ENCODE measurements at regions not wholly inside any gene's neighbourhood (a gene's known extent, or its start where the extent isn't known, plus 50 kb on each side); places are given as distances from the start of the nearest gene placed in this dataset.

DNA sequence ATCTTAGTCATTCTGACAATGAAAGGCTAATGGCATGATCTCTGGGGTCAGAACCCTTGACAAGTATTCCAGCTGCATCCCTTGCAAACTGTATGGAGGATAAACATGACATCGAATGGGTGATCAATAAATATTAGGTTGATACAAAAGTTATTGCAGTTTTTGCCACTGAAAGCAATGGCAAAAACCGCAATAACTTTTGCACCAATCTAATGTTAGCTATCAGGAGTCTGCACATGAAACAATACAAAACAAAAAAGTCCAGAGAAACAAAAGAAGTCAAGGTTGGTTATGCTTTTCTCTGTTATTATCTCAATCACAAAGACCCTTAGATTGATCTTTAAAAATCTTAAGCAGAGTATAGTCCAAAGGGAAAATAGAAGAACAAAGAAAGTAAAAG, 292.7 kb downstream of the DUSP10 start:
- Histone ChIP-seq H3K9me3 (ENCODE audit: low read depth) (no peaks in the 10 kb centered on the region), H3K9me2 (ENCODE audit: insufficient read depth) (0 out of 2 replicates have a peak, but pooled peaks cover 2% of the 10 kb centered on the region), H3K9ac (no peak overlapping the region), H3K4me3 (no peak overlapping the region), H3K4me2 (ENCODE audit: unreplicated experiment) (no peak overlapping the region), H3K4me1 (ENCODE audit: insufficient read depth) (peaks cover 16% of the 10 kb centered on the region), H3K79me2 (ENCODE audit: insufficient read depth) (no peaks in the 10 kb centered on the region), H4K20me1 (ENCODE audit: insufficient read depth) (no peaks in the 10 kb centered on the region), H2AFZ (peak overlapping the region; percentile 40; the same call in 1 of the 2 replicates), H3F3A (ENCODE audit: insufficient read depth) (peaks cover 27% of the 10 kb centered on the region), H3K27ac (peak overlapping the region; percentile 53; the same call in 1 of the 2 replicates), H3K36me3 (ENCODE audit: low read depth) (no peaks in the 10 kb centered on the region), H3K27me3 (replicated peaks; ENCODE audit: insufficient read depth) (no peaks in the 10 kb centered on the region)
- in situ Hi-C loops (cut with MboI), result no loop called here
- no peak for DNase-seq
- TF ChIP-seq EZH2phosphoT487 (IDR thresholded peaks at IDR 0.05; ENCODE audit: insufficient read depth, low read depth) (no peak), EZH2 (IDR thresholded peaks at IDR 0.05; ENCODE audit: insufficient read depth, poor library complexity, severe bottlenecking) (no peak)
- 71 to 82% methylated on average over 2 of the region's 2 CpGs for WGBS, 2 experiments (ENCODE audit: low coverage in 1 of 2, low lambda C conversion rate in 2 of 2, missing lambda C conversion rate in 2 of 2)

DNA sequence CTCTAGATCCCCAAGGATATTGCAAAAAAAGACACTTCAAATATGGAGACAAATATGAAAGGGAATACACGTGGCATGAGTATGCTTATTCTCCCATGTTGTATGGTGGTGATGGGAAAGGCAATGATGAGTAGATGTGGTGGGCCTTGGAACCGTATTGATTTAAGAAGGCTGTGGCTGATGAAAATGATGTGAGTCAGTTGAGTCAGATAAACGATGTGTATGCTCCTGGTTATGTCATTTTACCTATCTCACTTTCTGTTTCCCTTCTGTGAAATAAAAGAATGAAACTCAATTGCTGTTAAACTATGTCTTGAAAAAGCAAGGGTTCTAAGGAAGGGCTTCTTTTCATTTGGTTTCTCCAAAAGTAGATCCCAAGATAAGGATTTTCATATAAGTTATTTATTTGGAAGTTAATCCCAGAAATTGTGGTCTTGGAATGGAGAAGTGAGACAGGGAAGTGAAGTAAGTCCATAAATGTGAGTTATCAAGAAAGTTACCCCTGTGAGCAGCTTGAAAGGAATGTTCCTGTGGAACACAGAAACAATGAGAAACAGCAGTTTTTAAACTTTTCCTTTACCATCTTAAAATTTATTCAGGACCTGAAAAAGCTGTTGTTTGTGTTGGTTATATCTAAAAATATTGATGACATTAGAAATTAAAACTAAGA, 292.0 kb downstream of the DUSP10 start:
- peak; percentile 64 for DNase-seq
- WGBS, 2 experiments (ENCODE audit: low coverage in 1 of 2, low lambda C conversion rate in 2 of 2, missing lambda C conversion rate in 2 of 2), result 24 to 26% methylated on average over 3 of the region's 3 CpGs
- peak overlapping the region; percentile 12; the same call in 1 of the 2 replicates for H3K9ac ChIP-seq
- in situ Hi-C loops (cut with MboI), result no loop called here
- H3K4me2 ChIP-seq (ENCODE audit: unreplicated experiment), result peak overlapping the region; percentile 65
- H3K4me3 ChIP-seq, result peak overlapping the region; percentile 41
- no peaks in the 10 kb centered on the region for H3K79me2 ChIP-seq (ENCODE audit: insufficient read depth)
- no peaks in the 10 kb centered on the region for H4K20me1 ChIP-seq (ENCODE audit: insufficient read depth)
- H3K36me3 ChIP-seq (ENCODE audit: low read depth), result no peaks in the 10 kb centered on the region
- 0 out of 2 replicates have a peak, but pooled peaks cover 2% of the 10 kb centered on the region for H3K9me2 ChIP-seq (ENCODE audit: insufficient read depth)
- peak overlapping the region; percentile 53 for H3K27ac ChIP-seq
- H3F3A ChIP-seq (ENCODE audit: insufficient read depth), result peaks cover 27% of the 10 kb centered on the region
- H3K27me3 ChIP-seq (replicated peaks; ENCODE audit: insufficient read depth), result no peaks in the 10 kb centered on the region
- no peaks in the 10 kb centered on the region for H3K9me3 ChIP-seq (ENCODE audit: low read depth)
- H2AFZ ChIP-seq, result peak overlapping the region; percentile 40
- TF ChIP-seq EZH2 (IDR thresholded peaks at IDR 0.05; ENCODE audit: insufficient read depth, poor library complexity, severe bottlenecking) (no peak), EZH2phosphoT487 (IDR thresholded peaks at IDR 0.05; ENCODE audit: insufficient read depth, low read depth) (no peak)
- H3K4me1 ChIP-seq (ENCODE audit: insufficient read depth), result peaks cover 16% of the 10 kb centered on the region

DNA sequence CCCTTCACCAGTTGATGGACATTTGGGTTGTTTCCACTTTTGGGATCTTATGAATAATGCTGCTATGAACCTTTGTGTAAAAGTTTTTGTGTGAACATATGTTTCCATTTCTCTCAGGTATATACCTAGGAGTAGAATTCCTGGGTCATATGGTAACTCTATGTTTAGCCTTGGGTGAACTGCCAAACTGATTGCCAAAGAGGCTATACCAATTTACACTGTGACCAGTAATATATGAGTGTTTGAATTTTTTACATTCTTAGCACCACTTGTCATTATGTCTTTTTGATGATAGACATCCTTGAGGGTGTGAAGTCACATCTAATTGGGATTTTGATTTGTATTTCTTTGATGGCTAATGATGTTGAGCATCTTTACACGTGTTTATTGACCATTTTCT, 290.1 kb downstream of the DUSP10 start:
- Histone ChIP-seq H3K27me3 (replicated peaks; ENCODE audit: insufficient read depth) (no peaks in the 10 kb centered on the region), H2AFZ (no peak overlapping the region), H3F3A (ENCODE audit: insufficient read depth) (peaks cover 27% of the 10 kb centered on the region), H3K4me2 (ENCODE audit: unreplicated experiment) (no peak overlapping the region), H4K20me1 (ENCODE audit: insufficient read depth) (no peaks in the 10 kb centered on the region), H3K4me3 (no peak overlapping the region), H3K9me2 (ENCODE audit: insufficient read depth) (peaks cover 2% of the 10 kb centered on the region; the same call in 1 of the 2 replicates), H3K27ac (no peak overlapping the region), H3K4me1 (ENCODE audit: insufficient read depth) (peaks cover 16% of the 10 kb centered on the region), H3K9ac (no peak overlapping the region), H3K36me3 (ENCODE audit: low read depth) (no peaks in the 10 kb centered on the region), H3K9me3 (ENCODE audit: low read depth) (no peaks in the 10 kb centered on the region), H3K79me2 (ENCODE audit: insufficient read depth) (no peaks in the 10 kb centered on the region)
- in situ Hi-C loops (cut with MboI), result no loop called here
- WGBS, 2 experiments (ENCODE audit: low coverage in 1 of 2, low lambda C conversion rate in 2 of 2, missing lambda C conversion rate in 2 of 2), result 96% methylated on average over 1 of the region's 1 CpG
- TF ChIP-seq EZH2 (IDR thresholded peaks at IDR 0.05; ENCODE audit: insufficient read depth, poor library complexity, severe bottlenecking) (no peak), EZH2phosphoT487 (IDR thresholded peaks at IDR 0.05; ENCODE audit: insufficient read depth, low read depth) (no peak)
- no peak for DNase-seq

DNA sequence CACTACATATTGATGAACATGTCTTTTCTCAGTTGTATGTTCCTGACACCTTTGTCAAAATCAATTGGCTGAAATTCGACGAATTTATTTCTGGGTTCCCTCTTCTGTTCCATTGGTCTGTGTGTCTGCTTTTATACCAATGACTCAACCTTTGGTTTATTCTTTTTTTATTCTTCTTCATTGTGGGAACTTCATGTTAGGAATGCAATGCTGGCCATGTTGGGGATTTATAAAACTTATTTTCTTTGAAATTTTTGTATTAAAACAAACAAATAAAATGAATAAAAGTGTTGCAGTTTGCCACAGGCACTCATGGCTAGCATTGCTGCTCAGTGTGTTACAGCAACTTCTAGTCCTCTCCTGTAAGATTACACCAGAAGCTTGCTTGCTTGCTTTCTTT, 287.8 kb downstream of the DUSP10 start:
- Histone ChIP-seq H3K4me1 (ENCODE audit: insufficient read depth) (peaks cover 34% of the 10 kb centered on the region), H2AFZ (0 out of 2 replicates have a peak overlapping the region, but pooled peaks have one; percentile 2), H3K9me2 (ENCODE audit: insufficient read depth) (peaks cover 2% of the 10 kb centered on the region; the same call in 1 of the 2 replicates), H4K20me1 (ENCODE audit: insufficient read depth) (no peaks in the 10 kb centered on the region), H3K79me2 (ENCODE audit: insufficient read depth) (no peaks in the 10 kb centered on the region), H3K27ac (no peak overlapping the region), H3K36me3 (ENCODE audit: low read depth) (no peaks in the 10 kb centered on the region), H3F3A (ENCODE audit: insufficient read depth) (peaks cover 39% of the 10 kb centered on the region), H3K27me3 (replicated peaks; ENCODE audit: insufficient read depth) (no peaks in the 10 kb centered on the region), H3K4me3 (no peak overlapping the region), H3K9me3 (ENCODE audit: low read depth) (no peaks in the 10 kb centered on the region), H3K4me2 (ENCODE audit: unreplicated experiment) (no peak overlapping the region), H3K9ac (no peak overlapping the region)
- 97 to 98% methylated on average over 2 of the region's 2 CpGs for WGBS, 2 experiments (ENCODE audit: low coverage in 1 of 2, low lambda C conversion rate in 2 of 2, missing lambda C conversion rate in 2 of 2)
- TF ChIP-seq EZH2 (IDR thresholded peaks at IDR 0.05; ENCODE audit: insufficient read depth, poor library complexity, severe bottlenecking) (no peak), EZH2phosphoT487 (IDR thresholded peaks at IDR 0.05; ENCODE audit: insufficient read depth, low read depth) (no peak)
- in situ Hi-C loops (cut with MboI), result no loop called here
- no peak for DNase-seq
